Endothelial cell of umbilical vein (primary cell): ENCODE measurements at regions not wholly inside any gene's neighbourhood (a gene's known extent, or its start where the extent isn't known, plus 50 kb on each side); places are given as distances from the start of the nearest gene placed in this dataset.

ENCODE experiments used
- BruUV-seq: library from RNA; stranded (reverse); fragments of 400-500 nt; replicated peaks from 2 replicates; lab custom pipeline; 2021; lab: Mats Ljungman, UMichigan
- CTCF ChIA-PET: fragments of 300-600, 350-600 bp; sonication (Branson Sonifier 250); formaldehyde crosslinking; loops from one replicate; lab custom pipeline; 2021; ENCODE audit warnings: antibody characterized with exemption, inconsistent platforms; lab: Charles Lee
- POLR2A ChIA-PET: fragments of 300-600, 350-600 bp; sonication (Branson Sonifier 250); formaldehyde crosslinking; loops from one replicate; lab custom pipeline; 2021; ENCODE audit warnings: antibody characterized with exemption, inconsistent platforms; lab: Charles Lee
- DNase-seq: peaks from one replicate; pipeline ENCODE4 v3.0.0-alpha.2; 2011; ENCODE audit warnings: low read depth, low spot score
- FAIRE-seq: peaks from 2 replicates; lab custom pipeline; 2011; peaks lifted over from hg19 to GRCh38; lab: Jason Lieb, UNC
- H2AFZ ChIP-seq: 2 replicates; pipeline ENCODE4 v1.6.0; 2012; ENCODE audit warnings: low read depth, low read length, control low read depth, inconsistent platforms
- H3K27ac ChIP-seq: 2 replicates; pipeline ENCODE4 v1.5.1; 2011; ENCODE audit warnings: low read depth, mild to moderate bottlenecking, control low read depth, low read length, moderate library complexity; ENCODE audit not compliant: insufficient read depth
- H3K27me3 ChIP-seq, 2 experiments: 2 replicates each; pipeline versions ENCODE4 v1.6.0 to v1.6.1; 2011; ENCODE audit warnings: low read length in 2 of 2, mixed read lengths in 1 of 2; ENCODE audit not compliant: control insufficient read depth in 2 of 2, insufficient read depth in 2 of 2
- H3K36me3 ChIP-seq, 2 experiments: 2 replicates in 1 of 2; 3 replicates in 1 of 2; pipeline ENCODE4 v1.5.1; 2011; ENCODE audit warnings: low read length in 2 of 2, mild to moderate bottlenecking in 1 of 2, moderate library complexity in 1 of 2; ENCODE audit not compliant: control insufficient read depth in 2 of 2, insufficient read depth in 2 of 2; ENCODE audit errors: extremely low read depth in 1 of 2
- H3K4me1 ChIP-seq: 3 replicates; pipeline ENCODE4 v1.5.1; 2011; ENCODE audit warnings: mild to moderate bottlenecking, low read length; ENCODE audit not compliant: control insufficient read depth, insufficient read depth; ENCODE audit errors: extremely low read depth
- H3K4me2 ChIP-seq: 2 replicates; pipeline ENCODE4 v1.6.1; 2011; ENCODE audit warnings: low read length, control low read depth, mixed read lengths; ENCODE audit not compliant: insufficient read depth
- H3K4me3 ChIP-seq, 3 experiments: fragments of 200-600 bp in 1 of 3; sonication (generic), shearing (Covaris generic) in 1 of 3; replicated peaks in 1 of 3; 2 replicates each; pipeline ENCODE4 v1.5.1; 2011 to 2016; ENCODE audit warnings: control low read depth in 3 of 3, low read length in 3 of 3, mild to moderate bottlenecking in 2 of 3, inconsistent platforms in 1 of 3, low read depth in 1 of 3, moderate library complexity in 1 of 3; ENCODE audit not compliant: insufficient read depth in 1 of 3
- H3K79me2 ChIP-seq: 2 replicates; pipeline ENCODE4 v1.6.0; 2012; ENCODE audit warnings: low read length, inconsistent platforms; ENCODE audit not compliant: control insufficient read depth, insufficient read depth
- H3K9ac ChIP-seq: replicated peaks from 2 replicates; pipeline ENCODE3; 2011; ENCODE audit warnings: low read length, control low read depth; ENCODE audit not compliant: insufficient read depth; ENCODE audit errors: extremely low read depth
- H3K9me1 ChIP-seq: replicated peaks from 3 replicates; pipeline ENCODE4 v1.6.0; 2011; ENCODE audit warnings: mild to moderate bottlenecking, low read length; ENCODE audit not compliant: control insufficient read depth, insufficient read depth; ENCODE audit errors: extremely low read depth
- H3K9me3 ChIP-seq: replicated peaks from 2 replicates; pipeline ENCODE4 v1.5.1; 2012; ENCODE audit warnings: low read length, inconsistent platforms; ENCODE audit not compliant: control insufficient read depth, insufficient read depth
- H4K20me1 ChIP-seq: replicated peaks from 2 replicates; pipeline ENCODE3; 2011; ENCODE audit warnings: mild to moderate bottlenecking, low read length; ENCODE audit not compliant: control insufficient read depth, insufficient read depth; ENCODE audit errors: extremely low read depth
- EZH2 ChIP-seq: IDR thresholded peaks from 2 replicates; pipeline ENCODE4 v1.6.1; 2012; ENCODE audit warnings: borderline replicate concordance, low read depth, mild to moderate bottlenecking, moderate library complexity, low read length, inconsistent platforms; ENCODE audit not compliant: severe bottlenecking
- FOS ChIP-seq: IDR thresholded peaks from 2 replicates; pipeline ENCODE4 v1.6.1; 2011; ENCODE audit warnings: mild to moderate bottlenecking, low read length, moderate library complexity, borderline replicate concordance; ENCODE audit not compliant: insufficient read depth
- GATA2 ChIP-seq: IDR thresholded peaks from 2 replicates; pipeline ENCODE4 v1.7.0; 2011; ENCODE audit warnings: low read depth, mild to moderate bottlenecking, moderate library complexity, mixed read lengths, low read length; ENCODE audit not compliant: insufficient read length, insufficient read depth
- JUN ChIP-seq: IDR thresholded peaks from 2 replicates; pipeline ENCODE4 v1.6.1; 2011; ENCODE audit warnings: borderline replicate concordance, low read depth; ENCODE audit not compliant: insufficient read length, insufficient read depth
- MYC ChIP-seq: IDR thresholded peaks from one replicate; pipeline ENCODE4 v1.6.1; 2011; ENCODE audit warnings: mild to moderate bottlenecking, low read depth, low read length
- POLR2A ChIP-seq: IDR thresholded peaks from 2 replicates; pipeline ENCODE4 v1.6.1; 2012; ENCODE audit warnings: low read depth, mild to moderate bottlenecking, control low read depth, low read length
- POLR2AphosphoS5 ChIP-seq: IDR thresholded peaks from 2 replicates; pipeline ENCODE4 v1.6.1; 2012; ENCODE audit warnings: low read depth, mild to moderate bottlenecking, control low read depth, low read length, moderate library complexity; ENCODE audit not compliant: insufficient read depth
- dilution Hi-C: fragments of 300-500 bp; cut with MboI; formaldehyde crosslinking; loops from one replicate; pipeline ENCODE4 v1.15.0; 2019; ENCODE audit warnings: low sequenced_read_pairs; ENCODE audit not compliant: extremely low pct_ligation_motif_present
- intact Hi-C: fragments of 100-400 bp; cut with micrococcal nuclease; formaldehyde crosslinking; loops from one replicate; pipeline ENCODE4 v1.10.0; 2022
- TF ChIP-seq, protein P1 (sequence below): IDR thresholded peaks from 2 replicates; pipeline ENCODE4 v1.6.1; 2011; ENCODE audit not compliant: insufficient read depth, insufficient read length
- TF ChIP-seq, protein P2 (sequence below), 2 donors: IDR thresholded peaks; 1 replicate in 1 of 2; 2 replicates in 1 of 2; pipeline ENCODE4 v1.5.1; 2011; ENCODE audit warnings: low read length in 2 of 2, mild to moderate bottlenecking in 2 of 2, moderate library complexity in 2 of 2, control low read depth in 1 of 2, inconsistent platforms in 1 of 2, low read depth in 1 of 2; ENCODE audit not compliant: insufficient read depth in 1 of 2; ENCODE audit errors: extremely low read depth in 1 of 2

DNA sequence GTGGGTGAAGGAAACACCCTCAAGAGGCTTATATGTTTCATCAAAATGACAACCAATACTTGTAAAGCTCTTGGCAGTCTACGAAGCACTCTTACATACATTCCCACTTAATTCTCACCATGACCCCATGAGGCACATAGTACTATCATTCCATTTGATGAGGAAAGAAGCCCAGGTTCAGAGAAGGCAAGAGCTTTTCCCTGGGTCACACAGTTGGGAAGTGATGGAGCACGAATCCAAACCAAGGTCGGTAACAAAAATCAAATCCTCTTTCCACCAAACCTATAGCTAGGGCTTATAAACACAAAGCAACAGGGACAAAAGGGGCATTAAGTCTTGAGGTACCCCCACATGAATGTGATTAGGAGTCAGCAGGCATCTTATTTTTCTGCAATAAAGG is 187.1 kb downstream of the UACA start:
- H3K27ac ChIP-seq: no peak overlapping the region
- H3K4me3 ChIP-seq: no peak overlapping the region
- no TSS peak for BruUV-seq
- intact Hi-C loops (no loop called here), dilution Hi-C loops (no loop called here)
- DNase-seq: no peak
- peaks cover 7 to 15% of the 10 kb centered on the region in 2 experiments for H3K27me3 ChIP-seq
- no peak for FAIRE-seq
- H3K36me3 ChIP-seq: no peaks in the 10 kb centered on the region
- H3K4me2 ChIP-seq: no peak overlapping the region
- no peaks in the 10 kb centered on the region for H4K20me1 ChIP-seq
- H3K79me2 ChIP-seq: no peaks in the 10 kb centered on the region
- no peak overlapping the region for H3K9ac ChIP-seq
- no peaks in the 10 kb centered on the region for H3K9me3 ChIP-seq
- no peaks in the 10 kb centered on the region for H3K9me1 ChIP-seq
- TF ChIP-seq POLR2A (no peak), GATA2 (no peak), POLR2AphosphoS5 (no peak), EZH2 (no peak), JUN (no peak), MYC (no peak), FOS (no peak)
- TF ChIP-seq, protein P1, sequence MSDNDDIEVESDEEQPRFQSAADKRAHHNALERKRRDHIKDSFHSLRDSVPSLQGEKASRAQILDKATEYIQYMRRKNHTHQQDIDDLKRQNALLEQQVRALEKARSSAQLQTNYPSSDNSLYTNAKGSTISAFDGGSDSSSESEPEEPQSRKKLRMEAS: no peak
- TF ChIP-seq, protein P2, sequence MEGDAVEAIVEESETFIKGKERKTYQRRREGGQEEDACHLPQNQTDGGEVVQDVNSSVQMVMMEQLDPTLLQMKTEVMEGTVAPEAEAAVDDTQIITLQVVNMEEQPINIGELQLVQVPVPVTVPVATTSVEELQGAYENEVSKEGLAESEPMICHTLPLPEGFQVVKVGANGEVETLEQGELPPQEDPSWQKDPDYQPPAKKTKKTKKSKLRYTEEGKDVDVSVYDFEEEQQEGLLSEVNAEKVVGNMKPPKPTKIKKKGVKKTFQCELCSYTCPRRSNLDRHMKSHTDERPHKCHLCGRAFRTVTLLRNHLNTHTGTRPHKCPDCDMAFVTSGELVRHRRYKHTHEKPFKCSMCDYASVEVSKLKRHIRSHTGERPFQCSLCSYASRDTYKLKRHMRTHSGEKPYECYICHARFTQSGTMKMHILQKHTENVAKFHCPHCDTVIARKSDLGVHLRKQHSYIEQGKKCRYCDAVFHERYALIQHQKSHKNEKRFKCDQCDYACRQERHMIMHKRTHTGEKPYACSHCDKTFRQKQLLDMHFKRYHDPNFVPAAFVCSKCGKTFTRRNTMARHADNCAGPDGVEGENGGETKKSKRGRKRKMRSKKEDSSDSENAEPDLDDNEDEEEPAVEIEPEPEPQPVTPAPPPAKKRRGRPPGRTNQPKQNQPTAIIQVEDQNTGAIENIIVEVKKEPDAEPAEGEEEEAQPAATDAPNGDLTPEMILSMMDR (IDR thresholded peaks at IDR 0.05; ENCODE audit: extremely low read depth in 1 of 2, insufficient read depth in 1 of 2, low read depth in 1 of 2, low read length in 2 of 2): no peak
- H3K4me1 ChIP-seq: no peaks in the 10 kb centered on the region
- H2AFZ ChIP-seq: no peak overlapping the region
- CTCF ChIA-PET: interaction anchor here (0.7 to 2.2 kb wide), 3 partner anchors 9 to 89 kb away, joined by 3 to 10 read pairs (median 3); no protein-coding TSS in a partner anchor
- POLR2A ChIA-PET: no interaction called here
